HTR-8/SVneo (cell line): ENCODE measurements at regions not wholly inside any gene's neighbourhood (a gene's known extent, or its start where the extent isn't known, plus 50 kb on each side); places are given as distances from the start of the nearest gene placed in this dataset.
"Not testable (repeated sequence)": the region's sequence is repeated elsewhere in the genome, so short reads cannot be mapped to it uniquely, and the experiment has no call there.

Experiments used
- DNase-seq: peaks from one replicate; pipeline ENCODE4 v3.0.0; 2011; ENCODE audit warnings: low spot score, mixed read lengths; ENCODE audit not compliant: insufficient read length
- FAIRE-seq: peaks from 2 replicates; lab custom pipeline; 2011; peaks lifted over from hg19 to GRCh38; lab: Jason Lieb, UNC

DNA sequence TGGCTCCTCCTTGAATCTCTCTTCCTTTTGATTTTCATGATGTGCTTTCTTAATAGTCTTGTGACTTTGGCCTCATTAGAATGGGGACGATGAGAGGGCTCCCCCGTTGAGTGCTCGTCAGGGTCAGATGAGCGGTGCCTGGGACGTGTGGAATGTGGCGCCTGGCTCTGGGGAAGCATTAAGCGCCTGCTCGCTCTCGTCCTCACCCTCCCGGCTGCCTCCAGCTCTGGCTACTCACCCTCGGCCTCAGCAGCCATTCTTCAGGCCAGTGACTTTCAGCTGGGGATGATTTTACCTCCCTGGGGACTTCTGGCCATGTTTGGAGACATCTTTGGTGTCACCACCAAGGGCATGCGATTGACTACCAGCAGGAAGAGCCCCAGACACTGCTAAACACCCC is 69.7 kb downstream of the RPS6KA4 start:
- FAIRE-seq (no peak), DNase-seq (no peak)

GRCh38 chr11:64429970-64430369 is 71.0 kb downstream of the RPS6KA4 start:
- no peak for FAIRE-seq
- no peak for DNase-seq

GRCh38 chr11:64430645-64431044 is 71.7 kb downstream of the RPS6KA4 start:
- no peak for DNase-seq
- no peak for FAIRE-seq

DNA sequence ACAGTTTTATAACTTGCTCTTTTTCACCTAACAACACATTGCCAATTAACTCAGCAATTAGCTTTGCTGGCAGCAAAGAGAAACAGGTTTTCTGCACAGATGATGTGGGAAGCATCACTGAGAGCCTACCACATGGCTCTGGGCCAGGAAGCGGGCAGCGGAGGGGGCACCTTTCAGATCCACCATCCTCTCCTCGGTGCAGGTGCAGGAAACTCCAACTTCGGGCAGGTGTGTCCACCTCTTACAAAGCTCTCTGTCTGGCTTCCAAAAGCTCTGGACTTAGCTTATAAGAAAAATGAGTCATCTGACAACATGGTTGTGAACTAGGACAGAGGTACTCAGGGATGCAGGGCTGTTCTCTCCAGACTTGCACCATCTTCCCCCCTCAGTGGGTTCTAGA is 77.0 kb downstream of the RPS6KA4 start:
- no peak for FAIRE-seq

GRCh38 chr11:64437426-64437825 is 78.5 kb downstream of the RPS6KA4 start:
- DNase-seq (no peak), FAIRE-seq (no peak)

More for the DNA sequence above, 77.0 kb downstream of the RPS6KA4 start:
- no peak for DNase-seq

GRCh38 chr11:64438986-64439771 is 80.2 kb downstream of the RPS6KA4 start:
- FAIRE-seq (no peak), DNase-seq (no peak)

DNA sequence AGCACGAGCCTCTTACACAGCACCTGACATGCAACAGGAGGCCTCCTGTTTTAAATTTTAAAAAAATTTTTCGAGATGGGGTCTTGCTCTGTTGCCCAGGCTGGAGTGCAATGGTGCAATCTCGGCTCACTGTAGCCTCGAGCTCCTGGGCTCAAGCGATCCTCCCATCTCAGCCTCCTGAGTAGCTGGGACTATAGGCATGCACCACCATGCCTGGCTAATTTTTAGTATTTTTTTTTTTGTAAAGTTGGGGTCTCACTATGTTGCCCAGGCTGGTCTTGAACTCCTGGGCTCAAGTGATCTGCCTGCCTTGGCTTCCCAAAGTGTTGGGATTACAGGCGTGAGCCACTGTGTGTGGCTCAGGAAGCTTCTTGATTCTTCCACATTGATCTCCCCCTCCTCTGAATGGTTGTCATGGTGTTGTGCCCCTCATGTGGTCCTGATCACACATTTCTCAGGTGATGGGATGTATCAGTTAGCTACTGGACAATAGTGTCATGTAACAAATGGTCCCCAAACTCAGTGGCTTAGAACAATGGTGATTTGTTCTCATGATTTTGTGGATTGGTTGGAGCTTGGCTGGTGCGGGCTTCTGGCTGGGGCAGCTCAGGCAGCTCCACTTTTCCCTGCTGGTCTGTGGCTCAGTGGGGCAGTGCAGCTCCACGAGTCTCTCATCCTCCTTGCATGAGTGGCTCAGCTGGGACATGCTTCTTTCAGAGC is 81.0 kb downstream of the RPS6KA4 start:
- FAIRE-seq, DNase-seq: not testable (repeated sequence)

GRCh38 chr11:64441127-64441526 is 82.2 kb downstream of the RPS6KA4 start:
- FAIRE-seq (no peak), DNase-seq (no peak)

- FAIRE-seq (no peak), DNase-seq (no peak)
These were observed 84.0 kb downstream of the RPS6KA4 start for GRCh38 chr11:64443001-64443400.

GRCh38 chr11:64444838-64445441 is 86.0 kb downstream of the RPS6KA4 start:
- DNase-seq (peak; percentile 27), FAIRE-seq (no peak)

DNA sequence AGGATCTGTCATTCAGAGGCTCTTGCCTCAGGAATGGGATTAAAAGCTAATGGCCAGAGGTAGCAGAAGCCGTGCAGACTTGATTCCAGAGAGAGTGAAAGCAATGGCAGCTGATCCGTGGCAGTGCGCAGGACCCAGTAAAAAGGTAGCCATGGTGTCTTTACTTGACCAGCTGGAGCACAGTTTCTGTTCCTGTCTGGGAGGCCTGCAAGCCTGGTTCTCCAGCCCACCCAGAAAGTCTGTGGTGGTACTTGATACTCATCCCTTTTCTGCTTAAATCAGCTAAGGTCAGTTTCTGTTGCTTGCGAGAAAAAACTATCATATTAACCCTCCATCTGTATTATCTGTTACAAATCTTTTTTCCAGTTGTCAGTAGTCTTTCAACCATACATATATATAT is 86.7 kb downstream of the RPS6KA4 start:
- no peak for FAIRE-seq

DNA sequence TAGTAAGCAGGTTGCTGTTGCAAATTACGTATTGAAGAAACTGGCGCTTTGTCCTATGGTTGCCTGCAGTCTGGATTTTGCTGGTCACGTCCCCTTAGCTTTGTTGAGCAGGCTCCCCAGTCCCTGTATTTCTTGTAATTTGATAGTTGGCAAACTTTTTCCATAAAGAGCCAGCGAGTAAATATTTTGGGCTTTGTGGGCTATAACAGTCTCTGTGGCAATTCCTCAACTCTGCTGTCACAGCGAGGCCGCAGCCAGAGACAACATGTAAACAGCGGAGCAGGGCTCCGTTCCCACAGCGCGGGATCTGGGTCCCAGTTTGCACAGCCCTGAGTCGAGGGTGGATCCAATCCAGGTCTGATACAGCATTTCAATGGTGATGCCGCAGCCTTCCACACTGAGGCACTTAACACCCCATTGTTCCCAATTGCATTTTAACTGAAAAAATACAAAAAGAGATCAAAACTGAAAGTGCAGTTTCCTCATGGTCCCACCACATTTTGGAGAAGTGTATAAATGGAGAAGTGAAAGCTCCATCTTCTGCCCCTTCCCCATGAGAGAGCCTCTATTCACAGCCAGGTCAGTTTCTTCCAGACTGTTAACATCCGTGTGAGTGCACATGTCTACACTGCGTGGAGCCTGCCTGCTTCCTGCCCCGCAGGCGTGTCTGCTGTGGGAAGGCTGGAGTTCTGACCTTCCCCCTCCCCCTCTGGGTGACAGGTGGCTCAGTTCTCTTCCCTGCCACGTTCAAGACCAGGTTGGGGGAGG is 89.1 kb downstream of the RPS6KA4 start:
- FAIRE-seq (no peak), DNase-seq (no peak)

More for the DNA sequence above, 86.7 kb downstream of the RPS6KA4 start:
- no peak for DNase-seq

GRCh38 chr11:64448599-64449380 is 89.8 kb downstream of the RPS6KA4 start:
- DNase-seq (peak; percentile 88), FAIRE-seq (no peak)

- FAIRE-seq (no peak), DNase-seq (peak; percentile 87)
These were observed 90.6 kb downstream of the RPS6KA4 start for GRCh38 chr11:64449381-64450167.

DNA sequence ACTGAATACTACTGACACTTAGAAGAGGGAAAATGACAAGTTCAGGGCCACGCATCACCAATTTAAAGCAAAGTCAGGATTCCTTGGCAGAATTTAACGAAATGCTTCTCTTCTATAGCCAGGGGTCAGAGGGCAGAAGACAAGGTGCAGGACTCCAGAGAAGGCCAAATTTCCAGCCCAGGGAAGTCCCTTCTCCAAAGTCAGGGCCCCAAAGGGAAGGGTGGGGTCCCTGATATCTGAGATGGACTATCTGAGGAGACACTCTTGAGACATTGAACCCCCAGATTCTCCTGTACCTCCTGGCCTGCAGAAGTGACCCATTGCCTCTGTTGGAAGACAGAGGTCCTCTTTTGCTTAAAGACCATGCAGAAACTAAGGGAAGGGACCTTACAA is 91.2 kb downstream of the RPS6KA4 start:
- FAIRE-seq, result no peak
- DNase-seq, result no peak

- no peak for FAIRE-seq
- no peak for DNase-seq
These were observed 92.9 kb downstream of the RPS6KA4 start for GRCh38 chr11:64451856-64452255.

GRCh38 chr11:64453466-64453865 is 94.5 kb downstream of the RPS6KA4 start:
- FAIRE-seq (no peak), DNase-seq (no peak)

DNA sequence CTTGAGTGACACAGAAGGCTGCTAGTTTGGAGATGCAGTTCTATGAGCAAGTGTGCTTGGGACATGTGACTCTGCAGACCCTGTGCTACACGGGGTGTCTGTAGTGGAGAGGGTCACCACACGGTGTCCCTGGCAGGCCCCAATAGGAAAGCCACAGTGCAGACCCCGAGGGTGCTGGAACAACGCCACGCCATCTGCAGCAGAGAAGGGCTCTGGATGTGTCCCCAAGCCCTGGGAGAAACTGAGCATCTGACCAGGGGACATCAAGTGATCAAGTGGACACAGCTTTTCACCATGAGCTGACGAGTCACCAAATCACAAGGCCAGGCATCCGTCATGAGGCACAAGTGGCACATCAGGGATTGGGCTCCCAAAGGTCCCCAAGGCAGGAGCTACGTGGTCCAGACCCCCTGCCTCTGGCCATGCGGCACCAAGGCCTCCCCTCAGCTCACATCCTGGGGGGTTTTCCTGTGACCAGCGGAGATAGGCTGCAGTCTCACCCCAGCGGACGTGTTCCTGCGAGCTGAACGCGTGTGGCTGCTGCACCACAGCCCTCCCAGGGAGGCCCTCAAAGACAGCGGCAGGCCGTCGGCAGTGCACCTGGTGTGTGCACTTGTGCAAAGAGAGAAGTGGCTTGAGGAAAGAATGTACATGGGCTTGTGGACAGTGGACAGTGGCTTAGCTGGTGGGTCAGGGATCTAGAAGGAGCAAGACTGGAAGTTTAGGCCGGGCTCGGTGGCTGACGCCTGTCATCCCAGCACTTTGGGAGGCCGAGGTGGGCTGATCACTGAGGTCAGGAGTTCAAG is 96.7 kb downstream of the RPS6KA4 start:
- FAIRE-seq (no peak), DNase-seq (no peak)
